Endothelial cell of umbilical vein (primary cell): ENCODE measurements at regions not wholly inside any gene's neighbourhood (a gene's known extent, or its start where the extent isn't known, plus 50 kb on each side); places are given as distances from the start of the nearest gene placed in this dataset.

Source experiments
- BruUV-seq: library from RNA; stranded (reverse); fragments of 400-500 nt; replicated peaks from 2 replicates; lab custom pipeline; 2021; lab: Mats Ljungman, UMichigan
- CTCF ChIA-PET: fragments of 300-600, 350-600 bp; sonication (Branson Sonifier 250); formaldehyde crosslinking; loops from one replicate; lab custom pipeline; 2021; ENCODE audit warnings: antibody characterized with exemption, inconsistent platforms; lab: Charles Lee
- POLR2A ChIA-PET: fragments of 300-600, 350-600 bp; sonication (Branson Sonifier 250); formaldehyde crosslinking; loops from one replicate; lab custom pipeline; 2021; ENCODE audit warnings: antibody characterized with exemption, inconsistent platforms; lab: Charles Lee
- DNase-seq: peaks from one replicate; pipeline ENCODE4 v3.0.0-alpha.2; 2011; ENCODE audit warnings: low read depth, low spot score
- FAIRE-seq: peaks from 2 replicates; lab custom pipeline; 2011; peaks lifted over from hg19 to GRCh38; lab: Jason Lieb, UNC
- H2AFZ ChIP-seq: 2 replicates; pipeline ENCODE4 v1.6.0; 2012; ENCODE audit warnings: low read depth, low read length, control low read depth, inconsistent platforms
- H3K27ac ChIP-seq: 2 replicates; pipeline ENCODE4 v1.5.1; 2011; ENCODE audit warnings: low read depth, mild to moderate bottlenecking, control low read depth, low read length, moderate library complexity; ENCODE audit not compliant: insufficient read depth
- H3K27me3 ChIP-seq, 2 experiments: 2 replicates each; pipeline versions ENCODE4 v1.6.0 to v1.6.1; 2011; ENCODE audit warnings: low read length in 2 of 2, mixed read lengths in 1 of 2; ENCODE audit not compliant: control insufficient read depth in 2 of 2, insufficient read depth in 2 of 2
- H3K36me3 ChIP-seq, 2 experiments: 2 replicates in 1 of 2; 3 replicates in 1 of 2; pipeline ENCODE4 v1.5.1; 2011; ENCODE audit warnings: low read length in 2 of 2, mild to moderate bottlenecking in 1 of 2, moderate library complexity in 1 of 2; ENCODE audit not compliant: control insufficient read depth in 2 of 2, insufficient read depth in 2 of 2; ENCODE audit errors: extremely low read depth in 1 of 2
- H3K4me1 ChIP-seq: 3 replicates; pipeline ENCODE4 v1.5.1; 2011; ENCODE audit warnings: mild to moderate bottlenecking, low read length; ENCODE audit not compliant: control insufficient read depth, insufficient read depth; ENCODE audit errors: extremely low read depth
- H3K4me2 ChIP-seq: 2 replicates; pipeline ENCODE4 v1.6.1; 2011; ENCODE audit warnings: low read length, control low read depth, mixed read lengths; ENCODE audit not compliant: insufficient read depth
- H3K4me3 ChIP-seq, 3 experiments: fragments of 200-600 bp in 1 of 3; sonication (generic), shearing (Covaris generic) in 1 of 3; replicated peaks in 1 of 3; 2 replicates each; pipeline ENCODE4 v1.5.1; 2011 to 2016; ENCODE audit warnings: control low read depth in 3 of 3, low read length in 3 of 3, mild to moderate bottlenecking in 2 of 3, inconsistent platforms in 1 of 3, low read depth in 1 of 3, moderate library complexity in 1 of 3; ENCODE audit not compliant: insufficient read depth in 1 of 3
- H3K79me2 ChIP-seq: 2 replicates; pipeline ENCODE4 v1.6.0; 2012; ENCODE audit warnings: low read length, inconsistent platforms; ENCODE audit not compliant: control insufficient read depth, insufficient read depth
- H3K9ac ChIP-seq: replicated peaks from 2 replicates; pipeline ENCODE3; 2011; ENCODE audit warnings: low read length, control low read depth; ENCODE audit not compliant: insufficient read depth; ENCODE audit errors: extremely low read depth
- H3K9me1 ChIP-seq: replicated peaks from 3 replicates; pipeline ENCODE4 v1.6.0; 2011; ENCODE audit warnings: mild to moderate bottlenecking, low read length; ENCODE audit not compliant: control insufficient read depth, insufficient read depth; ENCODE audit errors: extremely low read depth
- H3K9me3 ChIP-seq: replicated peaks from 2 replicates; pipeline ENCODE4 v1.5.1; 2012; ENCODE audit warnings: low read length, inconsistent platforms; ENCODE audit not compliant: control insufficient read depth, insufficient read depth
- H4K20me1 ChIP-seq: replicated peaks from 2 replicates; pipeline ENCODE3; 2011; ENCODE audit warnings: mild to moderate bottlenecking, low read length; ENCODE audit not compliant: control insufficient read depth, insufficient read depth; ENCODE audit errors: extremely low read depth
- CTCF ChIP-seq, 2 donors: IDR thresholded peaks; 1 replicate in 1 of 2; 2 replicates in 1 of 2; pipeline ENCODE4 v1.5.1; 2011; ENCODE audit warnings: low read length in 2 of 2, mild to moderate bottlenecking in 2 of 2, moderate library complexity in 2 of 2, control low read depth in 1 of 2, inconsistent platforms in 1 of 2, low read depth in 1 of 2; ENCODE audit not compliant: insufficient read depth in 1 of 2; ENCODE audit errors: extremely low read depth in 1 of 2
- EZH2 ChIP-seq: IDR thresholded peaks from 2 replicates; pipeline ENCODE4 v1.6.1; 2012; ENCODE audit warnings: borderline replicate concordance, low read depth, mild to moderate bottlenecking, moderate library complexity, low read length, inconsistent platforms; ENCODE audit not compliant: severe bottlenecking
- FOS ChIP-seq: IDR thresholded peaks from 2 replicates; pipeline ENCODE4 v1.6.1; 2011; ENCODE audit warnings: mild to moderate bottlenecking, low read length, moderate library complexity, borderline replicate concordance; ENCODE audit not compliant: insufficient read depth
- GATA2 ChIP-seq: IDR thresholded peaks from 2 replicates; pipeline ENCODE4 v1.7.0; 2011; ENCODE audit warnings: low read depth, mild to moderate bottlenecking, moderate library complexity, mixed read lengths, low read length; ENCODE audit not compliant: insufficient read length, insufficient read depth
- JUN ChIP-seq: IDR thresholded peaks from 2 replicates; pipeline ENCODE4 v1.6.1; 2011; ENCODE audit warnings: borderline replicate concordance, low read depth; ENCODE audit not compliant: insufficient read length, insufficient read depth
- MAX ChIP-seq: IDR thresholded peaks from 2 replicates; pipeline ENCODE4 v1.6.1; 2011; ENCODE audit not compliant: insufficient read depth, insufficient read length
- MYC ChIP-seq: IDR thresholded peaks from one replicate; pipeline ENCODE4 v1.6.1; 2011; ENCODE audit warnings: mild to moderate bottlenecking, low read depth, low read length
- POLR2A ChIP-seq: IDR thresholded peaks from 2 replicates; pipeline ENCODE4 v1.6.1; 2012; ENCODE audit warnings: low read depth, mild to moderate bottlenecking, control low read depth, low read length
- POLR2AphosphoS5 ChIP-seq: IDR thresholded peaks from 2 replicates; pipeline ENCODE4 v1.6.1; 2012; ENCODE audit warnings: low read depth, mild to moderate bottlenecking, control low read depth, low read length, moderate library complexity; ENCODE audit not compliant: insufficient read depth
- dilution Hi-C: fragments of 300-500 bp; cut with MboI; formaldehyde crosslinking; loops from one replicate; pipeline ENCODE4 v1.15.0; 2019; ENCODE audit warnings: low sequenced_read_pairs; ENCODE audit not compliant: extremely low pct_ligation_motif_present
- intact Hi-C: fragments of 100-400 bp; cut with micrococcal nuclease; formaldehyde crosslinking; loops from one replicate; pipeline ENCODE4 v1.10.0; 2022

GRCh38 chr2:8520791-8521344 is 161.0 kb upstream of the ID2 start:
- intact Hi-C loops = no loop called here
- H3K27me3 ChIP-seq = no peaks in the 10 kb centered on the region
- dilution Hi-C loops = no loop called here
- no peak overlapping the region for H3K4me2 ChIP-seq
- no peaks in the 10 kb centered on the region for H3K9me1 ChIP-seq
- FAIRE-seq = no peak
- H2AFZ ChIP-seq = no peak overlapping the region
- H4K20me1 ChIP-seq = no peaks in the 10 kb centered on the region
- H3K27ac ChIP-seq = no peak overlapping the region
- no peak overlapping the region for H3K9ac ChIP-seq
- H3K79me2 ChIP-seq = no peaks in the 10 kb centered on the region
- H3K9me3 ChIP-seq = no peaks in the 10 kb centered on the region
- no peak overlapping the region for H3K4me3 ChIP-seq
- POLR2A ChIA-PET = no interaction called here
- no TSS peak for BruUV-seq
- H3K4me1 ChIP-seq = no peaks in the 10 kb centered on the region
- CTCF ChIA-PET = no interaction called here
- TF ChIP-seq POLR2A (no peak), FOS (no peak), EZH2 (no peak), GATA2 (no peak), POLR2AphosphoS5 (no peak), MYC (no peak), CTCF (IDR thresholded peaks at IDR 0.05; ENCODE audit: extremely low read depth in 1 of 2, insufficient read depth in 1 of 2, low read depth in 1 of 2, low read length in 2 of 2) (no peak), JUN (no peak), MAX (no peak)
- no peak for DNase-seq
- no peaks in the 10 kb centered on the region for H3K36me3 ChIP-seq
